GM23248 (cell line): ENCODE measurements at regions not wholly inside any gene's neighbourhood (a gene's known extent, or its start where the extent isn't known, plus 50 kb on each side); places are given as distances from the start of the nearest gene placed in this dataset.

Experiments used
- EZH2 ChIP-seq: fragments of 200-600 bp; sonication (generic); IDR thresholded peaks from 2 replicates; pipeline ENCODE4 v1.6.1; 2018; ENCODE audit warnings: antibody characterized with exemption, mild to moderate bottlenecking; ENCODE audit not compliant: insufficient read depth, poor library complexity, severe bottlenecking
- EZH2phosphoT487 ChIP-seq: fragments of 200-600 bp; sonication (generic); IDR thresholded peaks from 2 replicates; pipeline ENCODE4 v1.6.1; 2018; ENCODE audit warnings: antibody characterized with exemption, moderate library complexity, mild to moderate bottlenecking, low read depth; ENCODE audit not compliant: insufficient read depth

GRCh38 chr10:121069061-121069850 is 218.1 kb downstream of the WDR11 start:
- no peak for TF ChIP-seq EZH2
- TF ChIP-seq EZH2phosphoT487 = no peak
